CD4-positive, alpha-beta T cell (primary cell): ENCODE measurements at regions not wholly inside any gene's neighbourhood (a gene's known extent, or its start where the extent isn't known, plus 50 kb on each side); places are given as distances from the start of the nearest gene placed in this dataset.

Source experiments
- ATAC-seq: fragments of 200-7000 bp; cut with Tn5 transposase; one replicate; pipeline ENCODE4 v1.10.0; 2022; ENCODE audit warnings: mild to moderate bottlenecking; ENCODE audit not compliant: poor library complexity
- CTCF ChIA-PET: fragments of 350-600 bp; sonication (Branson Sonifier 250); formaldehyde crosslinking; loops from one replicate; lab custom pipeline; 2021; ENCODE audit warnings: antibody characterized with exemption, inconsistent platforms; lab: Charles Lee
- POLR2A ChIA-PET: fragments of 350-600 bp; sonication (Branson Sonifier 250); formaldehyde crosslinking; loops from one replicate; lab custom pipeline; 2021; ENCODE audit warnings: antibody characterized with exemption, inconsistent platforms; lab: Charles Lee
- DNase-seq, 14 experiments: peaks; one replicate each; pipeline ENCODE4 v3.0.0-alpha.2; 2013 to 2020; ENCODE audit warnings: mixed read lengths in 2 of 14
- H3K27ac ChIP-seq, 2 donors: one replicate each; pipeline versions ENCODE4 v1.5.1 to v1.7.0; 2013; ENCODE audit warnings: low read length in 2 of 2, low read depth in 1 of 2, mild to moderate bottlenecking in 1 of 2
- H3K27me3 ChIP-seq, 2 experiments: 1 replicate in 1 of 2; 2 replicates in 1 of 2; pipeline versions ENCODE4 v1.6.1 to v1.7.0; 2013; ENCODE audit warnings: low read length in 2 of 2, control low read depth in 1 of 2, mild to moderate bottlenecking in 1 of 2, moderate library complexity in 1 of 2; ENCODE audit not compliant: insufficient read depth in 2 of 2, control insufficient read depth in 1 of 2
- H3K36me3 ChIP-seq: one replicate; pipeline ENCODE4 v1.6.1; 2013; ENCODE audit warnings: low read length, control low read depth; ENCODE audit not compliant: insufficient read depth
- H3K4me1 ChIP-seq: one replicate; pipeline ENCODE4 v1.6.1; 2013; ENCODE audit warnings: low read length, control low read depth; ENCODE audit not compliant: insufficient read depth
- H3K4me3 ChIP-seq: one replicate; pipeline ENCODE4 v1.5.1; 2013; ENCODE audit warnings: mild to moderate bottlenecking, low read length, moderate library complexity
- H3K9me3 ChIP-seq, 2 experiments: 1 replicate in 1 of 2; 2 replicates in 1 of 2; pipeline versions ENCODE4 v1.6.1 to v1.7.0; 2013; ENCODE audit warnings: low read length in 2 of 2, mild to moderate bottlenecking in 2 of 2, control low read depth in 1 of 2, moderate library complexity in 1 of 2; ENCODE audit not compliant: control insufficient read depth in 1 of 2, insufficient read depth in 1 of 2
- H3K27ac Mint-ChIP-seq: one replicate; pipeline ENCODE4 v1.8.0; 2020; ENCODE audit warnings: mixed read lengths
- H3K27me3 Mint-ChIP-seq: one replicate; pipeline ENCODE4 v1.8.0; 2021; ENCODE audit warnings: mixed read lengths
- H3K36me3 Mint-ChIP-seq: one replicate; pipeline ENCODE4 v1.8.0; 2021; ENCODE audit warnings: low read depth, mixed read lengths
- H3K4me1 Mint-ChIP-seq: one replicate; pipeline ENCODE4 v1.8.0; 2021; ENCODE audit warnings: low read depth, mixed read lengths
- H3K4me3 Mint-ChIP-seq: one replicate; pipeline ENCODE4 v1.8.0; 2020; ENCODE audit warnings: mild to moderate bottlenecking, mixed read lengths
- H3K9me3 Mint-ChIP-seq: one replicate; pipeline ENCODE4 v1.8.0; 2020; ENCODE audit warnings: mixed read lengths
- intact Hi-C, 2 experiments: fragments of 100-400 bp; cut with DNase I in 1 of 2; cut with micrococcal nuclease in 1 of 2; formaldehyde crosslinking; loops; one replicate each; pipeline versions ENCODE4 v1.15.1 to v1.9.0; 2023 to 2025; cut with DNase I, micrococcal nuclease
- TF ChIP-seq, protein P1 (sequence below): fragments of 200-600 bp; IDR thresholded peaks from one replicate; pipeline ENCODE4 v1.8.0; 2022; ENCODE audit warnings: antibody characterized with exemption, mild to moderate bottlenecking

GRCh38 chr2:195408811-195409210 is 248.2 kb upstream of the SLC39A10 start:
- ATAC-seq (no peak), DNase-seq (no peak)
- Mint-ChIP-seq H3K4me1 (no peaks in the 10 kb centered on the region), H3K4me3 (no peak overlapping the region), H3K9me3 (no peaks in the 10 kb centered on the region), H3K36me3 (no peaks in the 10 kb centered on the region), H3K27me3 (no peaks in the 10 kb centered on the region), H3K27ac (no peak overlapping the region)
- Histone ChIP-seq H3K36me3 (no peaks in the 10 kb centered on the region), H3K4me3 (no peak overlapping the region), H3K4me1 (peaks cover 3% of the 10 kb centered on the region), H3K27ac (no peak overlapping the region), H3K9me3 (no peaks in the 10 kb centered on the region), H3K27me3 (no peaks in the 10 kb centered on the region)
- POLR2A ChIA-PET = no interaction called here
- TF ChIP-seq, protein P1, sequence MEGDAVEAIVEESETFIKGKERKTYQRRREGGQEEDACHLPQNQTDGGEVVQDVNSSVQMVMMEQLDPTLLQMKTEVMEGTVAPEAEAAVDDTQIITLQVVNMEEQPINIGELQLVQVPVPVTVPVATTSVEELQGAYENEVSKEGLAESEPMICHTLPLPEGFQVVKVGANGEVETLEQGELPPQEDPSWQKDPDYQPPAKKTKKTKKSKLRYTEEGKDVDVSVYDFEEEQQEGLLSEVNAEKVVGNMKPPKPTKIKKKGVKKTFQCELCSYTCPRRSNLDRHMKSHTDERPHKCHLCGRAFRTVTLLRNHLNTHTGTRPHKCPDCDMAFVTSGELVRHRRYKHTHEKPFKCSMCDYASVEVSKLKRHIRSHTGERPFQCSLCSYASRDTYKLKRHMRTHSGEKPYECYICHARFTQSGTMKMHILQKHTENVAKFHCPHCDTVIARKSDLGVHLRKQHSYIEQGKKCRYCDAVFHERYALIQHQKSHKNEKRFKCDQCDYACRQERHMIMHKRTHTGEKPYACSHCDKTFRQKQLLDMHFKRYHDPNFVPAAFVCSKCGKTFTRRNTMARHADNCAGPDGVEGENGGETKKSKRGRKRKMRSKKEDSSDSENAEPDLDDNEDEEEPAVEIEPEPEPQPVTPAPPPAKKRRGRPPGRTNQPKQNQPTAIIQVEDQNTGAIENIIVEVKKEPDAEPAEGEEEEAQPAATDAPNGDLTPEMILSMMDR = no peak
- intact Hi-C loops = loop anchor here (5.0 to 10.0 kb wide), 3 partner anchors 253 to 526 kb away; no protein-coding TSS in a partner anchor
- CTCF ChIA-PET = no interaction called here

DNA sequence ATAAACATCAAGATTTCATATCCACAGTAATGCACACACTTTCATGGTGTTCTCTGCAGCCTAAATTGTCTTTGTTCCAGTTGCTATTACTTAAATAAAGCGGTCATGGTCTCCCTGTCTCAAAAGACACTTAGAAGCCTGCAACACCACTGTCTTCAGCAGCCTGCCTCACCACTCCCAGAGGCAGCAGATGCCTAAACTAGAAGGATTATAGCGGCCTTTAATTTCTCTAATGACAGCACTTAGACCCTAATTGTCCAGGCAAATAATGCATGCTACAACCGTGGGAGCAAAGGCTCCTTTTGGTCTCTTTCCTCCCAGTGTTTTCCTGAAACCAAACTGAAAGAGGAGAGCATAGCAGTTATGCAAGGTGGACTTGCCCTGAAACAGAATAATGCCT is 248.8 kb upstream of the SLC39A10 start:
- POLR2A ChIA-PET = no interaction called here
- Mint-ChIP-seq H3K27ac (no peak overlapping the region), H3K27me3 (no peaks in the 10 kb centered on the region), H3K4me1 (no peaks in the 10 kb centered on the region), H3K9me3 (no peaks in the 10 kb centered on the region), H3K36me3 (no peaks in the 10 kb centered on the region), H3K4me3 (no peak overlapping the region)
- TF ChIP-seq, protein P1 = no peak
- Histone ChIP-seq H3K9me3 (no peaks in the 10 kb centered on the region), H3K27me3 (no peaks in the 10 kb centered on the region), H3K4me3 (no peak overlapping the region), H3K4me1 (no peaks in the 10 kb centered on the region), H3K36me3 (no peaks in the 10 kb centered on the region), H3K27ac (no peak overlapping the region)
- ATAC-seq (no peak), DNase-seq (no peak)
- intact Hi-C loops = loop anchor here (5.0 to 10.0 kb wide), 3 partner anchors 254 to 527 kb away; no protein-coding TSS in a partner anchor
- CTCF ChIA-PET = no interaction called here

- no peak for DNase-seq
- TF ChIP-seq, protein P1 = no peak
- Histone ChIP-seq H3K27ac (no peak overlapping the region), H3K27me3 (no peaks in the 10 kb centered on the region), H3K36me3 (no peaks in the 10 kb centered on the region), H3K4me3 (no peak overlapping the region), H3K9me3 (no peaks in the 10 kb centered on the region), H3K4me1 (no peaks in the 10 kb centered on the region)
- no peak for ATAC-seq
- Mint-ChIP-seq H3K4me1 (no peaks in the 10 kb centered on the region), H3K9me3 (no peaks in the 10 kb centered on the region), H3K27ac (no peak overlapping the region), H3K27me3 (no peaks in the 10 kb centered on the region), H3K36me3 (no peaks in the 10 kb centered on the region), H3K4me3 (no peak overlapping the region)
- intact Hi-C loops = loop anchor here (5.0 to 10.0 kb wide), 3 partner anchors 255 to 527 kb away; no protein-coding TSS in a partner anchor
- POLR2A ChIA-PET = no interaction called here
- CTCF ChIA-PET = no interaction called here
Observed at GRCh38 chr2:195407783-195408182, 249.2 kb upstream of the SLC39A10 start.
